ENCODE measurements at regions not wholly inside any gene's neighbourhood (a gene's known extent, or its start where the extent isn't known, plus 50 kb on each side); places are given as distances from the start of the nearest gene placed in this dataset.

GRCh38 chr5:11958321-11958720 lies 54.1 kb upstream of the CTNND2 start:
- H3K4me3 Mint-ChIP-seq, result no peak overlapping the region
- no peak for DNase-seq
- no peaks in the 10 kb centered on the region for H3K4me1 Mint-ChIP-seq (ENCODE audit: low read depth)
- H3K9me3 Mint-ChIP-seq, result peaks cover 20% of the 10 kb centered on the region
- no peak overlapping the region for H3K27ac Mint-ChIP-seq
- TF ChIP-seq CTCF (IDR thresholded peaks at IDR 0.05), result no peak
- H3K36me3 Mint-ChIP-seq (ENCODE audit: low read depth), result no peaks in the 10 kb centered on the region
- H3K27me3 Mint-ChIP-seq (ENCODE audit: insufficient read depth), result peaks cover 3% of the 10 kb centered on the region; the same call in 1 of the 2 replicates

DNA sequence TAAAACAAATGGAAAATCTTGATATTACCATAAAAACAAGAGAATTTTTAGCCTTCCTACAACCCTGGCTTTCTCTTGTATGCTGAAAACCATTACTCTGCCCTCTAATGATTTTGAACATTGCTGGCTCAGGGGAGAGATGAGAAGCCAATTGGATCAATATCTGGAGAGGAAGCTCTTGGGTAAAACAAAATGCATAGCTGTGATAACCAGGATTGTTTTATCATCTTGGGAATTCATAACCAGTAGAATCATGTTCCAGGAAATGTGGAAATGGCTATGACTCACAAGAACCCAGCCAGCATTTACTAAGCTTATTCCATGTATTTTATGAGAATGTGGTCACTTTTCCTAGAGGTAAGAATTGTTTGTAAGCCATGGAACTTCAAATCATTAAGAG lies 51.1 kb upstream of the CTNND2 start:
- TF ChIP-seq CTCF (IDR thresholded peaks at IDR 0.05), result no peak
- Mint-ChIP-seq H3K4me3 (no peak overlapping the region), H3K36me3 (ENCODE audit: low read depth) (0 out of 2 replicates have a peak, but pooled peaks cover 5% of the 10 kb centered on the region), H3K4me1 (ENCODE audit: low read depth) (no peaks in the 10 kb centered on the region), H3K27ac (no peak overlapping the region), H3K9me3 (peaks cover 36% of the 10 kb centered on the region), H3K27me3 (ENCODE audit: insufficient read depth) (peaks cover 3% of the 10 kb centered on the region; the same call in 1 of the 2 replicates)
- no peak for DNase-seq
